Epithelial cell of proximal tubule (primary cell): ENCODE measurements at regions not wholly inside any gene's neighbourhood (a gene's known extent, or its start where the extent isn't known, plus 50 kb on each side); places are given as distances from the start of the nearest gene placed in this dataset.
"Not testable (repeated sequence)": the region's sequence is repeated elsewhere in the genome, so short reads cannot be mapped to it uniquely, and the experiment has no call there.

Experiments used
- DNase-seq: peaks from one replicate; pipeline ENCODE4 v3.0.0-alpha.2; 2011; ENCODE audit warnings: low read depth
- H3K4me3 ChIP-seq: 2 replicates; pipeline ENCODE4 v1.5.1; 2011; ENCODE audit warnings: low read depth, mild to moderate bottlenecking, low read length
- CTCF ChIP-seq: conservative IDR thresholded peaks from 2 replicates; pipeline ENCODE4 v1.5.1; 2012; ENCODE audit warnings: low read depth, mild to moderate bottlenecking, low read length

GRCh38 chr6:87756858-87757257 is 54.8 kb upstream of the AKIRIN2 start:
- TF ChIP-seq CTCF = no peak
- H3K4me3 ChIP-seq = no peak overlapping the region
- no peak for DNase-seq

GRCh38 chr6:87755708-87756671 is 54.0 kb upstream of the AKIRIN2 start:
- H3K4me3 ChIP-seq = no peak overlapping the region
- no peak for DNase-seq
- no peak for TF ChIP-seq CTCF

- no peak for TF ChIP-seq CTCF
- no peak for DNase-seq
- H3K4me3 ChIP-seq = no peak overlapping the region
Observed at GRCh38 chr6:87754828-87755227, 52.8 kb upstream of the AKIRIN2 start.

DNA sequence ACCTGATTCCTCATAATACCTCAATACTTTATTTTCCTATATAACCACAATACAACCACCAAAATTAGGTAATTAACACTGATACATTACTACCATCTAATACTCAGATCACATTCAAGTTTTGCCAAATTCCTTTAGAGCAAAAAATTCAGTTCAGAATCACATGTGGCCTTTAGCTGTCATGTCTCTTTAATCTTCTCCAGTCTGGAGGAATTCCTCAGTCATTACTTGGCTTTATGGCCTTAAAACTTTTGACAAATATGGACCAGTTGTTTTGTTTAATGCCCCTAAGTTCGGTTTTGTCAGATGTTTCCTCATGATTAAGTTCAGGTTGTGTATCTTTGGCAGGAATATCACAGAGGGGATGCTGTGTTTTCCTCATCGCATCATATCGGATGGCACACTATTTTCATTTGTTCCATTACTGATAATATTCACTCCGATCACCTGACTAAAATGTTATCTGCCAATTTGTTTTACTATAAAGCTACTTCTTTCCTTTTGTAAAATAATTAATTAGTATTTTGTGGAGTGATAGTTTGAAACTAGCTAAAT is 51.2 kb upstream of the AKIRIN2 start:
- no peak overlapping the region for H3K4me3 ChIP-seq
- DNase-seq = no peak
- TF ChIP-seq CTCF = no peak

GRCh38 chr6:87752503-87752902 is 50.5 kb upstream of the AKIRIN2 start:
- DNase-seq, H3K4me3 ChIP-seq: not testable (repeated sequence)
